ENCODE measurements at regions not wholly inside any gene's neighbourhood (a gene's known extent, or its start where the extent isn't known, plus 50 kb on each side); places are given as distances from the start of the nearest gene placed in this dataset.

- H3K9me2 ChIP-seq (ENCODE audit: insufficient read depth, low read length) = no peaks in the 10 kb centered on the region
- no peaks in the 10 kb centered on the region for H3F3A ChIP-seq (ENCODE audit: insufficient read depth, low read length, poor library complexity, severe bottlenecking)
- H3K79me2 ChIP-seq (replicated peaks; ENCODE audit: insufficient read depth, low read length) = no peaks in the 10 kb centered on the region
- no peak overlapping the region for H3K4me3 ChIP-seq (ENCODE audit: low read length)
- no peak for TF ChIP-seq RAD21 (conservative IDR thresholded peaks at IDR 0.05)
- no peak for TF ChIP-seq TAF1 (IDR thresholded peaks at IDR 0.05; ENCODE audit: low read depth)
- no peak for TF ChIP-seq SMC3 (conservative IDR thresholded peaks at IDR 0.05; ENCODE audit: poor library complexity)
- no peak for TF ChIP-seq EZH2 (IDR thresholded peaks at IDR 0.05; ENCODE audit: borderline replicate concordance, insufficient read depth, low read length, poor library complexity, severe bottlenecking)
- TF ChIP-seq CTCF (IDR thresholded peaks at IDR 0.05; ENCODE audit: poor library complexity, severe bottlenecking) = no peak
- no peak for TF ChIP-seq REST (IDR thresholded peaks at IDR 0.05; ENCODE audit: borderline replicate concordance)
- TF ChIP-seq EP300 (conservative IDR thresholded peaks at IDR 0.05; ENCODE audit: poor library complexity, severe bottlenecking) = no peak
- TF ChIP-seq MXI1 (conservative IDR thresholded peaks at IDR 0.05; ENCODE audit: poor library complexity, severe bottlenecking) = no peak
- TF ChIP-seq POLR2AphosphoS5 (IDR thresholded peaks at IDR 0.05) = no peak
- no peaks in the 10 kb centered on the region for H4K20me1 ChIP-seq (ENCODE audit: insufficient read depth)
- H3K36me3 ChIP-seq (ENCODE audit: insufficient read depth, low read length) = no peaks in the 10 kb centered on the region
- no peaks in the 10 kb centered on the region for H3K27me3 ChIP-seq (ENCODE audit: insufficient read depth, low read depth, low read length)
- H3K4me2 ChIP-seq (ENCODE audit: low read length) = no peak overlapping the region
- H3K27ac ChIP-seq (ENCODE audit: low read length) = no peak overlapping the region
- H3K9ac ChIP-seq (ENCODE audit: low read length) = no peak overlapping the region
- H2AFZ ChIP-seq (ENCODE audit: low read depth, low read length) = no peak overlapping the region
- no peaks in the 10 kb centered on the region for H3K9me3 ChIP-seq (ENCODE audit: low read length)
Observed at GRCh38 chr12:127429551-127430285, 837.3 kb upstream of the TMEM132C start.

- Histone ChIP-seq H3K9ac (ENCODE audit: low read length) (no peak overlapping the region), H3K9me3 (ENCODE audit: low read length) (no peaks in the 10 kb centered on the region), H3K79me2 (replicated peaks; ENCODE audit: insufficient read depth, low read length) (no peaks in the 10 kb centered on the region), H3K9me2 (ENCODE audit: insufficient read depth, low read length) (no peaks in the 10 kb centered on the region), H3K4me3 (ENCODE audit: low read length) (no peak overlapping the region), H3K27me3 (ENCODE audit: insufficient read depth, low read depth, low read length) (no peaks in the 10 kb centered on the region), H3K4me2 (ENCODE audit: low read length) (no peak overlapping the region), H3K27ac (ENCODE audit: low read length) (no peak overlapping the region), H2AFZ (ENCODE audit: low read depth, low read length) (no peak overlapping the region), H3F3A (ENCODE audit: insufficient read depth, low read length, poor library complexity, severe bottlenecking) (no peaks in the 10 kb centered on the region), H3K36me3 (ENCODE audit: insufficient read depth, low read length) (no peaks in the 10 kb centered on the region), H4K20me1 (ENCODE audit: insufficient read depth) (no peaks in the 10 kb centered on the region)
- TF ChIP-seq CTCF (IDR thresholded peaks at IDR 0.05; ENCODE audit: poor library complexity, severe bottlenecking) = no peak
- TF ChIP-seq REST (IDR thresholded peaks at IDR 0.05; ENCODE audit: borderline replicate concordance) = no peak
- TF ChIP-seq RAD21 (conservative IDR thresholded peaks at IDR 0.05) = no peak
- TF ChIP-seq POLR2AphosphoS5 (IDR thresholded peaks at IDR 0.05) = no peak
- no peak for TF ChIP-seq EZH2 (IDR thresholded peaks at IDR 0.05; ENCODE audit: borderline replicate concordance, insufficient read depth, low read length, poor library complexity, severe bottlenecking)
- no peak for TF ChIP-seq TAF1 (IDR thresholded peaks at IDR 0.05; ENCODE audit: low read depth)
- TF ChIP-seq MXI1 (conservative IDR thresholded peaks at IDR 0.05; ENCODE audit: poor library complexity, severe bottlenecking) = no peak
- TF ChIP-seq SMC3 (conservative IDR thresholded peaks at IDR 0.05; ENCODE audit: poor library complexity) = no peak
Observed at GRCh38 chr12:127430401-127430800, 836.6 kb upstream of the TMEM132C start.
